Lower leg skin (tissue), 4 donors: ENCODE measurements at regions not wholly inside any gene's neighbourhood (a gene's known extent, or its start where the extent isn't known, plus 50 kb on each side); places are given as distances from the start of the nearest gene placed in this dataset.

Experiments
- DNase-seq, 2 donors: peaks; one replicate each; pipeline ENCODE4 v3.0.0-alpha.2; 2019; ENCODE audit warnings: low spot score in 2 of 2
- H3K4me3 ChIP-seq: fragments of 200-600 bp; sonication (generic); 2 replicates; pipeline ENCODE4 v1.5.1; 2017; ENCODE audit warnings: mild to moderate bottlenecking, low read depth; ENCODE audit not compliant: poor library complexity, severe bottlenecking
- POLR2A ChIP-seq, 2 donors: fragments of 450-650 bp; IDR thresholded peaks; one replicate each; pipeline ENCODE4 v1.6.1; 2016 to 2017; ENCODE audit warnings: antibody characterized with exemption in 2 of 2, mild to moderate bottlenecking in 1 of 2, moderate library complexity in 1 of 2
- WGBS, 2 donors: methylation state at CpG; one replicate each; pipeline ENCODE4 v1.1.5; 2018; 5-methylcytosine and 5-hydroxymethylcytosine counted together
- intact Hi-C: fragments of 100-400 bp; cut with DNase I; formaldehyde crosslinking; loops from one replicate; pipeline ENCODE4 v1.15.0; 2023; ENCODE audit warnings: low total_unique reads
- TF ChIP-seq, protein P1 (sequence below), 3 donors: fragments of 450-650 bp; IDR thresholded peaks; one replicate each; pipeline ENCODE4 v1.5.1; 2016; ENCODE audit warnings: antibody characterized with exemption in 3 of 3, mild to moderate bottlenecking in 3 of 3, moderate library complexity in 2 of 3

DNA sequence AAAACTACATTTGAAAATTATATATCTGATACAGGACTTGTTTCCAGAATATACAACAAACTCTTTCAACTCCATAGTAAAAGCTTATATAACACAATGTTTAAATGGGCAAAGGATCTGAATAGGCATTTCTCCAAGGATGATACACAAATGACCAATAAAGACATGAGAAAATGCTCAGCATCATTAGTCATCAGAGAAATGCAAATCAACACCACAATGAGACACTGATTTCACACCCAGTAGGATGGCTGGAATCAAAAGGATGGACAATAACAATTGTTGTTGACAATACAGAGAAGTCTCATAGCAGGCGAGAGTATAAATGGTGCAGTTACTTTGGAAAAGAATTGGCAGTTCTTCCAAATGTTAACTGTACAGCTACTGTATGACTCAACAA lies 394.9 kb downstream of the BCL11B start:
- WGBS, 2 donors, result 67 to 73% methylated on average over 1 of the region's 1 CpG
- intact Hi-C loops, result no loop called here
- no peak overlapping the region for H3K4me3 ChIP-seq
- no peak for TF ChIP-seq POLR2A (IDR thresholded peaks at IDR 0.05)
- TF ChIP-seq, protein P1, sequence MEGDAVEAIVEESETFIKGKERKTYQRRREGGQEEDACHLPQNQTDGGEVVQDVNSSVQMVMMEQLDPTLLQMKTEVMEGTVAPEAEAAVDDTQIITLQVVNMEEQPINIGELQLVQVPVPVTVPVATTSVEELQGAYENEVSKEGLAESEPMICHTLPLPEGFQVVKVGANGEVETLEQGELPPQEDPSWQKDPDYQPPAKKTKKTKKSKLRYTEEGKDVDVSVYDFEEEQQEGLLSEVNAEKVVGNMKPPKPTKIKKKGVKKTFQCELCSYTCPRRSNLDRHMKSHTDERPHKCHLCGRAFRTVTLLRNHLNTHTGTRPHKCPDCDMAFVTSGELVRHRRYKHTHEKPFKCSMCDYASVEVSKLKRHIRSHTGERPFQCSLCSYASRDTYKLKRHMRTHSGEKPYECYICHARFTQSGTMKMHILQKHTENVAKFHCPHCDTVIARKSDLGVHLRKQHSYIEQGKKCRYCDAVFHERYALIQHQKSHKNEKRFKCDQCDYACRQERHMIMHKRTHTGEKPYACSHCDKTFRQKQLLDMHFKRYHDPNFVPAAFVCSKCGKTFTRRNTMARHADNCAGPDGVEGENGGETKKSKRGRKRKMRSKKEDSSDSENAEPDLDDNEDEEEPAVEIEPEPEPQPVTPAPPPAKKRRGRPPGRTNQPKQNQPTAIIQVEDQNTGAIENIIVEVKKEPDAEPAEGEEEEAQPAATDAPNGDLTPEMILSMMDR (IDR thresholded peaks at IDR 0.05), result no peak
- DNase-seq, result no peak

DNA sequence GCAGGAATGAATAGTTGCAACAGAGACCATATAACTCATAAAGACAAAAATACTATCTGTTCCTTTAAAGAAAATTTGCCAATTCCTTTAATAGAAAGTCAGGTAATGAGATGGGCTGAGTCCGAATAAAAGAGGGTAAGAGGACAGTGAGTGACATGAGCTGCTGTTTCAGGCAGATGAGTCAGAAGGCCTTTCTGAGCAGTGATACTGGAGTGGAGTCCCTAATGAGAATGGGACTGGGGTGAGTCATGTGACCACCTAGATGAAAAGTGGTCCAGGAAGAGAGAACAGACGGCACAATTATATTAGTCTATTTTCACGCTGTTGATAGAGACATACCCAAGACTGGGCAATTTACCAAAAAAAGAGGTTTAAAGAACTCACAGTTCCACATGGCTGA lies 393.7 kb downstream of the BCL11B start:
- H3K4me3 ChIP-seq, result no peak overlapping the region
- TF ChIP-seq, protein P1 (IDR thresholded peaks at IDR 0.05), result no peak
- no peak for TF ChIP-seq POLR2A (IDR thresholded peaks at IDR 0.05)
- no peak for DNase-seq
- intact Hi-C loops, result no loop called here
- 70 to 73% methylated on average over 3 of the region's 3 CpGs for WGBS, 2 donors

DNA sequence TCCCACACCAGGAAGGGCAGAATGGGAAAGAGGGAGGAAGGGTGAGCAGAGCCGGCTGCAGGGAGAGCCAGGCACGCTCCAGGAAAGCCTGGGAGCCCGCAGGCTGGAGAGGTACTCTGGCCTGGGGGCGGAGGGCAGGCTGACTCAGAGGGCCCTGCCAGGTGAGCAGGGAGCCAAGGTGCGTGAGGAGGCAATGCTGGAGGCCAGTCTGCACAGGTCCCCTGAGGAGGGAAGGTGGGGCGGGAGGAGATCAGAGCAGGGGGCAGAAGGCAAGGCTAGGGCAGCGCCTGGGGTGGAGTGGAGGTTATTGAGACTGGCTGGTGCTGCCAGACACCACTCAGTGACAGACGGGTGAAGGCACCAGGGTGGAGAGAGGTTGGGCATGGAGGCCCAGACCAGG lies 385.0 kb downstream of the BCL11B start:
- TF ChIP-seq POLR2A (IDR thresholded peaks at IDR 0.05), result no peak
- TF ChIP-seq, protein P1 (IDR thresholded peaks at IDR 0.05), result no peak
- intact Hi-C loops, result no loop called here
- no peak for DNase-seq
- WGBS, 2 donors, result 52 to 61% methylated on average over 8 of the region's 8 CpGs
- H3K4me3 ChIP-seq, result no peak overlapping the region

DNA sequence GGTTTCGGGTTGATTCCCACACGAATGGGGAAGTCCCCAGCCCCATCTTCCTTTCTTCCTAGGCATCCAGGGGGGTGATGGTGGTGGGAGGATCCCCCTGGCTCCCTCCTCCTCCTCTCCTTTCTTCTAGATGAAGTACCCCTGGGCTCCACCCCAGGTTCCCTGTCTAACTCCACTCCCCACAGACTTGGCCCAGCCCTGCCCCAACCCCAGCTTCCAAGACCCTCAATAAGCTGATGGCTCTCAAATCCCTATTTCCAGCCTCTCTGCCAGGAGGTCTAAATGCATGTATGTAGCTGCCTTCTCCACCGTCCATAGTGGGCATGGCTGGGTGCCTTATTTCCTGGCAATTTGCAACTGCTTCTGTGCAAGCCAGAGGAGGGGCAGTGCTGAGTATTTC lies 383.7 kb downstream of the BCL11B start:
- intact Hi-C loops, result no loop called here
- no peak for DNase-seq
- 81 to 88% methylated on average over 3 of the region's 3 CpGs for WGBS, 2 donors
- TF ChIP-seq POLR2A (IDR thresholded peaks at IDR 0.05), result no peak
- TF ChIP-seq, protein P1 (IDR thresholded peaks at IDR 0.05), result no peak
- no peak overlapping the region for H3K4me3 ChIP-seq

DNA sequence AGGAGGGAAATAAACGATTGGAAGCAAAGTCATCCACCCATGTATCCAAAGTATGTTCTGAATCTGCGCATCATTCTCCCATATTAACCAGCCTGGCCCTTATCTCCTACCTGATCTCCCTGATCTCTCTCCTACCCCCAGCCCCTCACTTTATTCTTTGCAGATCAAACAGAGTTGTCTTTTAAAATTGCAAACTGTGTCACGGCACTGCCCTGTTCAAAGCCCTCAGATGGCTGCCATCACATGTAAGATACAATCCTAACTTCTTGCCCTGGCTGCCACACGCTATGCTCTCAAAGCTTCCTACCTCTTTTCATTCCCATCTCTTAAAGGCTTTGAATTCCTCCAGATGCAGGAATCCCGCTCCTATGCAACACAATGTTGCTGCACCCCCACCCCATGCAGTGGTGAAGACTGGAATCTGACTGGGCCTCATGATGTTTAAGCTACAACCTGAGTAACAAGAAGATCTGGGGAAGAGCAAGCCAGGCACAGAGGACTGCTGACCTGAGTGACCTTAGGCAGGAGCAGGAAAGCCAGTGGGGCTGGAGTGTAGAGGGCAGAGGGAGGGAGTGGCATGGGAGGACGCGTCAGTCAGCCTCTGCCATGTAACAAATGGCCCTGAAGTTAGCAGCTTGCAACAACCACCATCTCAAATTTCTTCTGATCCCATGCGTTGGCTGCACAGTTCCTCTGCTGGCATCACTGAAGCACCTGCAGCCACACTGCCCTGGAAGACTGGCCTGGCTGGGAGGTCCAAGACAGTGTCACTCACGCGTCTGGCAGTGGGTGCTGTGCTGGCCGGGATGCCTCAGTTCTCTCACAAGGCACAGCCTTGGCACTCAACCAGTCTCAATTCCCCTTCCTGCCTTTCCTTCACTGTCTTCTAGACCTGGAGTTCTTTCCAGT lies 382.8 kb downstream of the BCL11B start:
- no peak for TF ChIP-seq POLR2A (IDR thresholded peaks at IDR 0.05)
- TF ChIP-seq, protein P1 (IDR thresholded peaks at IDR 0.05), result no peak
- intact Hi-C loops, result no loop called here
- DNase-seq, result no peak
- H3K4me3 ChIP-seq, result no peak overlapping the region
- 93 to 94% methylated on average over 10 to 11 of the region's 11 CpGs for WGBS, 2 donors

DNA sequence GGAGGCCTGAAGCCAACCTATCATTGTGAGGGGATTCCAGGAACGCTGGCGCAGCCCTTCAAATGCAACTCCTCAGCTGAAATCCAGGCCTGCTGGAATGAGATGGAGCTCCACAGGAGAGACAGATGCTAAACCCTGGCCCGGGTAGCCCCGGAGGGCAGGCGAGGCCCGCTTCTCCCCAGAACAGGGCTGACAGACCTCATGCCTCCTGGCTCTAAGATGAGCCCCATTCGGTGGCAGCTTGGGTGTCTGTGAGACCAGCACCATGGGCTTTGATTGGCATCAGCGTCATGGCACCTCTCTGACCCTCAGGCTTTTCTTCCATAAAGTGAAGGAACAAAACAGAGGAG lies 382.2 kb downstream of the BCL11B start:
- 95 to 96% methylated on average over 8 of the region's 8 CpGs for whole genome bisulfite sequencing, 2 donors
- intact Hi-C loops, result no loop called here
- DNase-seq, result no peak
- no peak overlapping the region for H3K4me3 ChIP-seq
- TF ChIP-seq POLR2A (IDR thresholded peaks at IDR 0.05), result no peak
- TF ChIP-seq, protein P1 (IDR thresholded peaks at IDR 0.05), result no peak
